GM12872 (cell line): ENCODE measurements at regions not wholly inside any gene's neighbourhood (a gene's known extent, or its start where the extent isn't known, plus 50 kb on each side); places are given as distances from the start of the nearest gene placed in this dataset.

Experiments
- CTCF ChIP-seq: IDR thresholded peaks from 3 replicates; pipeline ENCODE4 v1.5.1; 2011; ENCODE audit warnings: low read depth, mild to moderate bottlenecking, low read length, moderate library complexity; ENCODE audit not compliant: insufficient read depth

GRCh38 chr9:26562338-26562737 lies 330.3 kb downstream of the CAAP1 start:
- no peak for TF ChIP-seq CTCF

GRCh38 chr9:26561928-26562327 lies 330.7 kb downstream of the CAAP1 start:
- no peak for TF ChIP-seq CTCF

GRCh38 chr9:26559506-26559905 lies 333.1 kb downstream of the CAAP1 start:
- no peak for TF ChIP-seq CTCF

- TF ChIP-seq CTCF: no peak
Observed at GRCh38 chr9:26551971-26552370, 340.6 kb downstream of the CAAP1 start.

GRCh38 chr9:26551451-26551850 lies 341.2 kb downstream of the CAAP1 start:
- no peak for TF ChIP-seq CTCF

- TF ChIP-seq CTCF: no peak
Observed at GRCh38 chr9:26548781-26549290, 343.8 kb downstream of the CAAP1 start.

GRCh38 chr9:26539867-26540493 lies 352.6 kb downstream of the CAAP1 start:
- TF ChIP-seq CTCF: no peak
